Cardiac fibroblast (primary cell): ENCODE measurements at regions not wholly inside any gene's neighbourhood (a gene's known extent, or its start where the extent isn't known, plus 50 kb on each side); places are given as distances from the start of the nearest gene placed in this dataset.
A peak's percentile ranks its signal among the peaks of the same experiment; 100 is the strongest.

Experiments
- DNase-seq, 2 donors: peaks; one replicate each; pipeline versions ENCODE4 v3.0.0 to v3.0.0-alpha.2; 2010; ENCODE audit warnings: low read depth in 2 of 2
- H3K4me3 ChIP-seq, 2 donors: replicated peaks in 1 of 2; 1 replicate in 1 of 2; 2 replicates in 1 of 2; pipeline ENCODE4 v1.5.1; 2011; ENCODE audit warnings: low read depth in 2 of 2, low read length in 2 of 2, mild to moderate bottlenecking in 2 of 2, moderate library complexity in 1 of 2
- TF ChIP-seq, protein P1 (sequence below): IDR thresholded peaks from one replicate; pipeline ENCODE4 v1.5.1; 2011; ENCODE audit warnings: low read depth, mild to moderate bottlenecking, low read length, inconsistent platforms

DNA sequence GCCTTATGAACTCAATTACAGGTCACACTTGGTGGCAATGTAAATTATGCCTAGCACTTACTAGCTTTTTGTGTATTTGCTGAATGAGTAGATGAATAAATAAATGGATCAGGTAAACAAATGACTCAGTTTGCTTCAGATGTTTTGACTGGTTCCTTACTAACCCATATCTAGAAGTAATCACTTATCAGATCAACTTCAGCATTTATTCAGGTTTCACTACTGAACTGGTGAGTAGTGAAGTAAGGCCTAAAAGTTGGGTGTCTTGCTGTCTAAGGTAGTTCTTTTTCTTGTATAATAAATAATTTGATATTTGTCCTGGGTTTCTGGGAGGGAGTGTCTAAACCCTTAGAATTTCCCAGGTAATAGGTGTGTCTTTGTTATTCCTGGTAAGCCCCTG, 205.0 kb downstream of the UXS1 start:
- TF ChIP-seq, protein P1, sequence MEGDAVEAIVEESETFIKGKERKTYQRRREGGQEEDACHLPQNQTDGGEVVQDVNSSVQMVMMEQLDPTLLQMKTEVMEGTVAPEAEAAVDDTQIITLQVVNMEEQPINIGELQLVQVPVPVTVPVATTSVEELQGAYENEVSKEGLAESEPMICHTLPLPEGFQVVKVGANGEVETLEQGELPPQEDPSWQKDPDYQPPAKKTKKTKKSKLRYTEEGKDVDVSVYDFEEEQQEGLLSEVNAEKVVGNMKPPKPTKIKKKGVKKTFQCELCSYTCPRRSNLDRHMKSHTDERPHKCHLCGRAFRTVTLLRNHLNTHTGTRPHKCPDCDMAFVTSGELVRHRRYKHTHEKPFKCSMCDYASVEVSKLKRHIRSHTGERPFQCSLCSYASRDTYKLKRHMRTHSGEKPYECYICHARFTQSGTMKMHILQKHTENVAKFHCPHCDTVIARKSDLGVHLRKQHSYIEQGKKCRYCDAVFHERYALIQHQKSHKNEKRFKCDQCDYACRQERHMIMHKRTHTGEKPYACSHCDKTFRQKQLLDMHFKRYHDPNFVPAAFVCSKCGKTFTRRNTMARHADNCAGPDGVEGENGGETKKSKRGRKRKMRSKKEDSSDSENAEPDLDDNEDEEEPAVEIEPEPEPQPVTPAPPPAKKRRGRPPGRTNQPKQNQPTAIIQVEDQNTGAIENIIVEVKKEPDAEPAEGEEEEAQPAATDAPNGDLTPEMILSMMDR = no peak
- no peak for DNase-seq
- no peak overlapping the region for H3K4me3 ChIP-seq

DNA sequence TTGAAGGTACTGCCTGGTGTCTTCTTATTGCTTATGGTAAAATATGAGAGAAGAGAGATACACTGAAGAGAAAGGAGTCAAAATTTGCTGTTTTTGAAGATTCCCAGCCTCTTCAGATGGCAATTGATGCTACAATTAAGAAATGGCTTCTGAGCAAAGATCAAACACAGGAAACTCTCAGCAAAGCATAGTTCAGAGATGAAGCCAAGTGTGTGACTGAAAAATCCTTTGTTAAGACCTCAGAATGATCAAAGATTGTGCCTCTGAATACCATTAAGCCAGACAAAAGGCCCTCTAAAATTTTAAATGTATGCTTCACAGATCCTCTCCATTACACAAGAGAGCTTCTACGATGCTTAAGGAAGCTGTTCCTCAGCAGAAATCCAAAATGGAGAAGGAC, 216.3 kb downstream of the UXS1 start:
- no peak overlapping the region for H3K4me3 ChIP-seq
- DNase-seq = no peak

DNA sequence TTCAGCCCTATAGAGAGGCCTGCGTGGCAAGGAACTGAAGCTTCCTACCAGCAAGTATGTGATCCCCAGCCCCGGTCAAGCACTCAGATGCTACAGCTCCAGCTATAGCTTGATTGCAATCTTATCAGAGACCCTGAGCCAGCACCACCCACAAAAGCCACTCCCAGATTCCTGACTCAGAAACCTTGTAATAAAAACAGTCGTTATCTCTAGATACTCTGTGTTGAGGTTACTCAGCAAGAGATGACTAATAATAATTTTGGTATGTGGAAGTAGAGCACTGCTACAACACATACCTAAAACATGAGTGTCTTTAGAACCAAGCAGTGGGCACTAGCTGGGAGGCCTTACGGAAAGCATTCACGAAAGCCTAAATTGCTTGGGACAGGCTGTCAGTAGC, 216.9 kb downstream of the UXS1 start:
- DNase-seq = peak; percentile 59 to 88
- TF ChIP-seq, protein P1 = no peak
- no peak overlapping the region for H3K4me3 ChIP-seq

More for the DNA sequence above, 216.3 kb downstream of the UXS1 start:
- TF ChIP-seq, protein P1 = no peak

DNA sequence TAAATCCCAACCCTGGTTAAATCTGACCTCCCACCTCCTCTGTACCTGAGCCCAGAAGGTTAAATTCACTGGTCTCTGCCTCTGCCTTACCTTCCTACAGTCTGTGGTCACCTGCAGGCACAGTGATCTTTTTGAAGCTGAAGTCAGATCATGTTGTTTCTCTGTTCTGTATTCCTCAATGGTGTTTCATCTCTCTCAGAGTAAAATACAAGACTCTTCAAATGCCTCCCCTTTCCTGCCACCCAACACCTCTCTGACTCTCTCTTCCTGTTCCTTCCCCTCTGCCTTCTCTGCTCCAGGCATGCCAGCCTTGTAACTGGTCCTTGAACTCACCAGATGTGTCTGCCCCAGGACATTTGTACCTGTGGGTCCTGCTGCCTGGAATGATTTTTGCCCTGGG, 219.3 kb downstream of the UXS1 start:
- DNase-seq = no peak
- TF ChIP-seq, protein P1 = no peak

DNA sequence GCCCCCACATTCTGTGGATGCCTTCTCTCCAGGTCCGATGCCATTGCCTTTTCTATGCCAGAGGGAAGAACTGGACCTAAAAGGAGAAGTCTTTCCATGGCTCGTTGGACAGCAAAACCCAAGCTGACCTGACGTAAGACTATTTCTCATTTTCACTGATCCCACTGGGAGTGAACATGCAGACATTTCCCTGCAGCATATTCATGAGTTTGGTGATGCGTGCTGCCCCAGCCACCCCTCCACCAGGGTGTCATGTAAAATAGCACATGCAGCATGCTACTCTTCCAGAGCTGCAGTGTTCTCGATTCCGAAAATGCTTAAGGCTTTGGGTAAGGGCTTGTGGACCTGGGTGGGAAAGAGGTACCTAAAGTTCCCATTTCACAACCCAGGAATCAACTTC, 221.2 kb downstream of the UXS1 start:
- H3K4me3 ChIP-seq = no peak overlapping the region
- TF ChIP-seq, protein P1 = no peak
- DNase-seq = no peak

More for the DNA sequence above, 219.3 kb downstream of the UXS1 start:
- no peak overlapping the region for H3K4me3 ChIP-seq

DNA sequence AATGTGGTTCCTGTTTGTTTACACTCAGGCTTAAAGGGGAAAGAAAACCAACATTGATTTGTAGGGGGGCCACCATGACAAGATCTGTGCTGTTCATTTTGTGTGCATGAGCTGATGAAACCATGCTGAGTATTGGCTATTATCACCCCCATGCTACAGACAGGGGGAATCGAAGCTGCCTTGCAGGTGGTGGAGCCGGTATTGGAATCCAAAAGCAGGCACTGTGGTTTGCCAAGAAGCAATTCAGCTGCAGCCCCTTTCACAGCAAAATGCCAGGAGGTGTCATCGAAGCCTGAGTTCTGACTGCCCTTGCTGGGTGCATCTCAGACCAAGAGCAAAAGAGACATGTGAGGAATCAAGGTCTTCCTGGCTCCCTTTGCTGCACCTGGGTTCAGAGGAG, 221.9 kb downstream of the UXS1 start:
- DNase-seq = no peak
- TF ChIP-seq, protein P1 = no peak
- no peak overlapping the region for H3K4me3 ChIP-seq

DNA sequence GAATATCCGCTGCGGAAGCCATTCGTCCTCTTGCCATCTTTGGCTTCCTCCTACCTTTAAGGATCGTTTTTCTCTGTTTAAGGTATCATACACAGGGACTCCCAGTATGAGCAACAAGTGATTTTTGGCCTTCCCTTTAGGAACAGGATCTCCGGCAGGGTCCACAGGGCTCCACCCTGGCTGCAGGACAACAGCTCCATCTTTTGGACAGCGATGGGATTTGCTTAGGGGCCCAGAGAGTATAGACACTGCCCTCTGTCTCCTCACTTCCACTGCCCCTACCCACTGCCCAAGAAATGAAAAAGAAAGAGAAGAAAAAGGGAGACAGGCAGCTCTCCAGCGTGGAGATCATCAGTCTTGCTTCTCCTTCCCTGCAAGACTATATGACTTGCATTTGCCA, 224.5 kb downstream of the UXS1 start:
- no peak overlapping the region for H3K4me3 ChIP-seq
- TF ChIP-seq, protein P1 = peak; percentile 47
- DNase-seq = peak; percentile 3 to 25
